Neural cell (in vitro differentiated cells): ENCODE measurements at regions not wholly inside any gene's neighbourhood (a gene's known extent, or its start where the extent isn't known, plus 50 kb on each side); places are given as distances from the start of the nearest gene placed in this dataset.

ENCODE experiments used
- H2AFZ ChIP-seq: fragments of 200-600, 300-800 bp; sonication (generic), shearing (Covaris generic); 2 replicates; pipeline ENCODE4 v1.6.0; 2014; ENCODE audit warnings: low read depth, mild to moderate bottlenecking, antibody characterized with exemption, low read length, moderate library complexity
- H3F3A ChIP-seq: fragments of 200-600 bp; shearing (Covaris generic); 2 replicates; pipeline ENCODE4 v1.6.1; 2016; ENCODE audit warnings: mild to moderate bottlenecking, moderate library complexity, mixed read lengths, antibody characterized with exemption, low read length; ENCODE audit not compliant: insufficient read depth, poor library complexity, severe bottlenecking
- H3K27ac ChIP-seq: fragments of 200-600, 300-800 bp; sonication (generic), shearing (Covaris generic); 2 replicates; pipeline ENCODE4 v1.5.1; 2014; ENCODE audit warnings: mild to moderate bottlenecking, low read length, moderate library complexity
- H3K27me3 ChIP-seq: fragments of 300-800, 200-600 bp; sonication (generic), shearing (Covaris generic); 2 replicates; pipeline ENCODE4 v1.6.0; 2014; ENCODE audit warnings: mild to moderate bottlenecking, low read depth, low read length, moderate library complexity; ENCODE audit not compliant: insufficient read depth
- H3K36me3 ChIP-seq: fragments of 300-800, 200-600 bp; sonication (generic), shearing (Covaris generic); 2 replicates; pipeline ENCODE4 v1.5.1; 2014; ENCODE audit warnings: mild to moderate bottlenecking, antibody characterized with exemption, low read length, moderate library complexity; ENCODE audit not compliant: insufficient read depth
- H3K4me2 ChIP-seq: fragments of 300-800, 200-600 bp; sonication (generic), shearing (Covaris generic); 2 replicates; pipeline ENCODE4 v1.6.0; 2014; ENCODE audit warnings: mild to moderate bottlenecking, low read length
- H3K4me3 ChIP-seq: fragments of 300-800, 200-600 bp; sonication (generic), shearing (Covaris generic); 2 replicates; pipeline ENCODE4 v1.5.1; 2014; ENCODE audit warnings: mild to moderate bottlenecking, low read length, moderate library complexity
- H3K79me2 ChIP-seq: fragments of 200-600 bp; shearing (Covaris generic); replicated peaks from 2 replicates; pipeline ENCODE4 v1.6.0; 2014; ENCODE audit warnings: mild to moderate bottlenecking, low read length, moderate library complexity; ENCODE audit not compliant: insufficient read depth
- H3K9ac ChIP-seq: fragments of 300-800, 200-600 bp; sonication (generic), shearing (Covaris generic); 2 replicates; pipeline ENCODE4 v1.6.1; 2016; ENCODE audit warnings: mild to moderate bottlenecking, low read length, mixed read lengths
- H3K9me2 ChIP-seq: fragments of 200-600 bp; shearing (Covaris generic); 2 replicates; pipeline ENCODE4 v1.6.1; 2016; ENCODE audit warnings: mild to moderate bottlenecking, low read length, mixed read lengths; ENCODE audit not compliant: insufficient read depth
- H3K9me3 ChIP-seq: fragments of 200-600, 300-800 bp; sonication (generic), shearing (Covaris generic); 2 replicates; pipeline ENCODE4 v1.6.1; 2016; ENCODE audit warnings: mild to moderate bottlenecking, mixed run types, low read length, moderate library complexity, mixed read lengths
- H4K20me1 ChIP-seq: fragments of 200-600 bp; shearing (Covaris generic); 2 replicates; pipeline ENCODE4 v1.6.1; 2016; ENCODE audit warnings: mild to moderate bottlenecking, mixed run types; ENCODE audit not compliant: insufficient read depth
- EP300 ChIP-seq: fragments of 450-650 bp; conservative IDR thresholded peaks from 2 replicates; pipeline ENCODE4 v1.6.1; 2014; ENCODE audit warnings: antibody characterized with exemption, mild to moderate bottlenecking, moderate library complexity; ENCODE audit not compliant: poor library complexity, severe bottlenecking
- EZH2 ChIP-seq: fragments of 200-600, 300-800 bp; shearing (Covaris generic), sonication (generic); IDR thresholded peaks from 2 replicates; pipeline ENCODE4 v1.6.1; 2014; ENCODE audit warnings: antibody characterized with exemption, low read length, borderline replicate concordance, mild to moderate bottlenecking; ENCODE audit not compliant: insufficient read depth, poor library complexity, severe bottlenecking
- MXI1 ChIP-seq: fragments of 450-650 bp; conservative IDR thresholded peaks from 2 replicates; pipeline ENCODE4 v1.6.1; 2014; ENCODE audit warnings: antibody characterized with exemption, mild to moderate bottlenecking; ENCODE audit not compliant: poor library complexity, severe bottlenecking
- POLR2AphosphoS5 ChIP-seq: IDR thresholded peaks from 2 replicates; pipeline ENCODE4 v1.6.1; 2012
- RAD21 ChIP-seq: fragments of 450-650 bp; conservative IDR thresholded peaks from 2 replicates; pipeline ENCODE4 v1.6.1; 2014; ENCODE audit warnings: antibody characterized with exemption, mild to moderate bottlenecking, moderate library complexity
- REST ChIP-seq: IDR thresholded peaks from 2 replicates; pipeline ENCODE4 v1.6.1; 2012; ENCODE audit warnings: borderline replicate concordance
- SMC3 ChIP-seq: fragments of 450-650 bp; conservative IDR thresholded peaks from 2 replicates; pipeline ENCODE4 v1.6.1; 2014; ENCODE audit warnings: antibody characterized with exemption, mild to moderate bottlenecking, moderate library complexity; ENCODE audit not compliant: poor library complexity
- TAF1 ChIP-seq: IDR thresholded peaks from 2 replicates; pipeline ENCODE4 v1.6.1; 2012; ENCODE audit warnings: low read depth
- TF ChIP-seq, protein P1 (sequence below): fragments of 450-650 bp; IDR thresholded peaks from 2 replicates; pipeline ENCODE4 v1.5.1; 2014; ENCODE audit warnings: antibody characterized with exemption, mild to moderate bottlenecking, moderate library complexity; ENCODE audit not compliant: poor library complexity, severe bottlenecking

- H3K9me3 ChIP-seq = no peaks in the 10 kb centered on the region
Observed at GRCh38 chr10:112000466-112000865, 183.1 kb downstream of the GPAM start.

GRCh38 chr10:112002206-112002605 is 181.4 kb downstream of the GPAM start:
- no peaks in the 10 kb centered on the region for H3K79me2 ChIP-seq
- no peaks in the 10 kb centered on the region for H3K27me3 ChIP-seq
- H3K4me3 ChIP-seq = no peak overlapping the region
- no peaks in the 10 kb centered on the region for H3K36me3 ChIP-seq
- H4K20me1 ChIP-seq = no peaks in the 10 kb centered on the region
- no peak overlapping the region for H2AFZ ChIP-seq
- H3K9me2 ChIP-seq = no peaks in the 10 kb centered on the region
- H3K9ac ChIP-seq = no peak overlapping the region
- H3K9me3 ChIP-seq = no peaks in the 10 kb centered on the region
- H3K27ac ChIP-seq = no peak overlapping the region
- H3K4me2 ChIP-seq = no peak overlapping the region
- H3F3A ChIP-seq = no peaks in the 10 kb centered on the region
- TF ChIP-seq, protein P1, sequence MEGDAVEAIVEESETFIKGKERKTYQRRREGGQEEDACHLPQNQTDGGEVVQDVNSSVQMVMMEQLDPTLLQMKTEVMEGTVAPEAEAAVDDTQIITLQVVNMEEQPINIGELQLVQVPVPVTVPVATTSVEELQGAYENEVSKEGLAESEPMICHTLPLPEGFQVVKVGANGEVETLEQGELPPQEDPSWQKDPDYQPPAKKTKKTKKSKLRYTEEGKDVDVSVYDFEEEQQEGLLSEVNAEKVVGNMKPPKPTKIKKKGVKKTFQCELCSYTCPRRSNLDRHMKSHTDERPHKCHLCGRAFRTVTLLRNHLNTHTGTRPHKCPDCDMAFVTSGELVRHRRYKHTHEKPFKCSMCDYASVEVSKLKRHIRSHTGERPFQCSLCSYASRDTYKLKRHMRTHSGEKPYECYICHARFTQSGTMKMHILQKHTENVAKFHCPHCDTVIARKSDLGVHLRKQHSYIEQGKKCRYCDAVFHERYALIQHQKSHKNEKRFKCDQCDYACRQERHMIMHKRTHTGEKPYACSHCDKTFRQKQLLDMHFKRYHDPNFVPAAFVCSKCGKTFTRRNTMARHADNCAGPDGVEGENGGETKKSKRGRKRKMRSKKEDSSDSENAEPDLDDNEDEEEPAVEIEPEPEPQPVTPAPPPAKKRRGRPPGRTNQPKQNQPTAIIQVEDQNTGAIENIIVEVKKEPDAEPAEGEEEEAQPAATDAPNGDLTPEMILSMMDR = no peak
- TF ChIP-seq SMC3 (no peak), EZH2 (no peak), RAD21 (no peak), POLR2AphosphoS5 (no peak), TAF1 (no peak), EP300 (no peak), REST (no peak), MXI1 (no peak)

More at GRCh38 chr10:112000466-112000865, 183.1 kb downstream of the GPAM start:
- no peak overlapping the region for H2AFZ ChIP-seq
- H4K20me1 ChIP-seq = no peaks in the 10 kb centered on the region
- no peaks in the 10 kb centered on the region for H3K9me2 ChIP-seq
- H3K79me2 ChIP-seq = no peaks in the 10 kb centered on the region
- H3K4me2 ChIP-seq = no peak overlapping the region
- no peaks in the 10 kb centered on the region for H3K27me3 ChIP-seq
- H3K9ac ChIP-seq = no peak overlapping the region
- TF ChIP-seq SMC3 (no peak), EP300 (no peak), REST (no peak), MXI1 (no peak), POLR2AphosphoS5 (no peak), EZH2 (no peak), RAD21 (no peak), TAF1 (no peak)
- TF ChIP-seq, protein P1 = no peak
- H3K27ac ChIP-seq = no peak overlapping the region
- H3F3A ChIP-seq = no peaks in the 10 kb centered on the region
- H3K36me3 ChIP-seq = no peaks in the 10 kb centered on the region
- H3K4me3 ChIP-seq = no peak overlapping the region
